Prostate gland (tissue), 2 donors: ENCODE measurements at regions not wholly inside any gene's neighbourhood (a gene's known extent, or its start where the extent isn't known, plus 50 kb on each side); places are given as distances from the start of the nearest gene placed in this dataset.
A peak's percentile ranks its signal among the peaks of the same experiment; 100 is the strongest.

ENCODE experiments used
- DNase-seq: peaks from one replicate; pipeline ENCODE4 v3.0.0-alpha.2; 2019; ENCODE audit warnings: low spot score
- H3K27ac ChIP-seq, 2 donors: fragments of 200-600 bp; sonication (generic); 2 replicates each; pipeline ENCODE4 v1.5.1; 2017 to 2019
- H3K27me3 ChIP-seq: fragments of 200-600 bp; sonication (generic); replicated peaks from 2 replicates; pipeline ENCODE4 v1.5.1; 2019; ENCODE audit not compliant: insufficient read depth
- H3K36me3 ChIP-seq, 2 donors: fragments of 200-600 bp; sonication (generic); 1 replicate in 1 of 2; 2 replicates in 1 of 2; pipeline versions ENCODE4 v1.5.1 to v1.8.1; 2017 to 2019
- H3K4me1 ChIP-seq: fragments of 200-600 bp; sonication (generic); replicated peaks from 2 replicates; pipeline ENCODE4 v1.5.1; 2019
- H3K4me3 ChIP-seq, 2 donors: fragments of 200-600 bp; sonication (generic); 2 replicates each; pipeline ENCODE4 v1.5.1; 2017 to 2019
- H3K9me3 ChIP-seq: fragments of 200-600 bp; sonication (generic); 2 replicates; pipeline ENCODE4 v1.5.1; 2017
- POLR2A ChIP-seq: fragments of 450-650 bp; IDR thresholded peaks from one replicate; pipeline ENCODE4 v1.6.1; 2016; ENCODE audit warnings: antibody characterized with exemption, mild to moderate bottlenecking
- POLR2AphosphoS5 ChIP-seq: sonication (generic); formaldehyde crosslinking; IDR thresholded peaks from one replicate; pipeline ENCODE4 v1.6.1; 2017; ENCODE audit warnings: antibody characterized with exemption
- WGBS: methylation state at CpG from one replicate; pipeline ENCODE4 v1.1.5; 2018; 5-methylcytosine and 5-hydroxymethylcytosine counted together
- intact Hi-C: fragments of 100-400 bp; cut with DNase I; formaldehyde crosslinking; loops from one replicate; pipeline ENCODE4 v1.14.2; 2022
- TF ChIP-seq, protein P1 (sequence below), 4 experiments: fragments of 200-600 bp in 2 of 4; fragments of 450-650 bp in 2 of 4; sonication (generic) in 2 of 4; IDR thresholded peaks; 1 replicate in 3 of 4; 2 replicates in 1 of 4; pipeline ENCODE4 v1.5.1; 2016 to 2019; ENCODE audit warnings: antibody characterized with exemption in 4 of 4, mild to moderate bottlenecking in 2 of 4, moderate library complexity in 2 of 4

DNA sequence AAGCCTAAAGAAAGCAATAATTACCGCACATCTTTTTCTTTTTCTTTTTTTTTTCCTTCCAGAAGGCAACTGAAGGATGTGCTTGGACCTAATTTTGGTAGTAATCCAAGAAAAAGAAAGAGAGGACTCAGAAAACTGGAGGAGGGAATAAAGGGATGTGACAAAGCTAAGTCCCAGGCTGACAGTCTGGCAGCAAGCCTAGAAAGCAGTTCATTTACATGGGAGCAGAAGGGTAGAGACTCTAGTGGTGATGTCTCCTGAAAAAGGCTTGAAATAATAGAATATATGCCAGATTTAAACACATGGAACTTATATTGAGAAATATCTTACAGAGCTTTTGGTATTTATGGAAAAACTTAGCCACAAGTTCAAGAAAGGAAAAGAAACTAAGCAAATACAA is 101.0 kb upstream of the SHISA6 start:
- no peaks in the 10 kb centered on the region for H3K36me3 ChIP-seq
- no peak for TF ChIP-seq POLR2AphosphoS5
- TF ChIP-seq POLR2A: no peak
- TF ChIP-seq, protein P1, sequence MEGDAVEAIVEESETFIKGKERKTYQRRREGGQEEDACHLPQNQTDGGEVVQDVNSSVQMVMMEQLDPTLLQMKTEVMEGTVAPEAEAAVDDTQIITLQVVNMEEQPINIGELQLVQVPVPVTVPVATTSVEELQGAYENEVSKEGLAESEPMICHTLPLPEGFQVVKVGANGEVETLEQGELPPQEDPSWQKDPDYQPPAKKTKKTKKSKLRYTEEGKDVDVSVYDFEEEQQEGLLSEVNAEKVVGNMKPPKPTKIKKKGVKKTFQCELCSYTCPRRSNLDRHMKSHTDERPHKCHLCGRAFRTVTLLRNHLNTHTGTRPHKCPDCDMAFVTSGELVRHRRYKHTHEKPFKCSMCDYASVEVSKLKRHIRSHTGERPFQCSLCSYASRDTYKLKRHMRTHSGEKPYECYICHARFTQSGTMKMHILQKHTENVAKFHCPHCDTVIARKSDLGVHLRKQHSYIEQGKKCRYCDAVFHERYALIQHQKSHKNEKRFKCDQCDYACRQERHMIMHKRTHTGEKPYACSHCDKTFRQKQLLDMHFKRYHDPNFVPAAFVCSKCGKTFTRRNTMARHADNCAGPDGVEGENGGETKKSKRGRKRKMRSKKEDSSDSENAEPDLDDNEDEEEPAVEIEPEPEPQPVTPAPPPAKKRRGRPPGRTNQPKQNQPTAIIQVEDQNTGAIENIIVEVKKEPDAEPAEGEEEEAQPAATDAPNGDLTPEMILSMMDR (IDR thresholded peaks at IDR 0.05): no peak
- H3K4me1 ChIP-seq: no peaks in the 10 kb centered on the region
- no peak overlapping the region for H3K27ac ChIP-seq
- H3K27me3 ChIP-seq: no peaks in the 10 kb centered on the region
- 21% methylated on average over 1 of the region's 1 CpG for WGBS
- peak; percentile 20 for DNase-seq
- intact Hi-C loops: no loop called here
- H3K9me3 ChIP-seq: no peaks in the 10 kb centered on the region
- no peak overlapping the region for H3K4me3 ChIP-seq

DNA sequence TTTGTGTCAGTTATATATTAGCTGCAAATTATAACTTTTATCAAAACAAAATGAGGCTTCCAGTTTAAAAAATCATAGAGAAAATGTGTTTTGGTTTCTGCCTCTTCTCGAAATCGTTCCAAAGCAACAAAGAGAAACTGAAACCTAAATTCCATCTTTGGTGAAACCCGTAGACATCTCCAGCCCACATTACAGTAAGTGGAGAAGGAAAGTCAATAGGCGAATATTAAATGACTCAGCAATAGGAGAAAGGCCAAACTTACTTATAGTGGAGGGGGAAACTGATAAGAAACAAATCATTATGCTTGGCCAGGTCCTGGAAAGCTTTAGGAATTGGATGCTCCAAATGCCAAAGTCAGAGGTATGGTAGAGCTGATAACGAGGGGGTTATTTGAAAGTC is 103.0 kb upstream of the SHISA6 start:
- Histone ChIP-seq H3K4me1 (no peaks in the 10 kb centered on the region), H3K9me3 (no peaks in the 10 kb centered on the region), H3K27ac (no peak overlapping the region), H3K36me3 (no peaks in the 10 kb centered on the region), H3K4me3 (no peak overlapping the region), H3K27me3 (no peaks in the 10 kb centered on the region)
- no peak for DNase-seq
- intact Hi-C loops: no loop called here
- TF ChIP-seq POLR2AphosphoS5 (no peak), POLR2A (no peak)
- TF ChIP-seq, protein P1 (IDR thresholded peaks at IDR 0.05): no peak
- WGBS: 87% methylated on average over 5 of the region's 5 CpGs

DNA sequence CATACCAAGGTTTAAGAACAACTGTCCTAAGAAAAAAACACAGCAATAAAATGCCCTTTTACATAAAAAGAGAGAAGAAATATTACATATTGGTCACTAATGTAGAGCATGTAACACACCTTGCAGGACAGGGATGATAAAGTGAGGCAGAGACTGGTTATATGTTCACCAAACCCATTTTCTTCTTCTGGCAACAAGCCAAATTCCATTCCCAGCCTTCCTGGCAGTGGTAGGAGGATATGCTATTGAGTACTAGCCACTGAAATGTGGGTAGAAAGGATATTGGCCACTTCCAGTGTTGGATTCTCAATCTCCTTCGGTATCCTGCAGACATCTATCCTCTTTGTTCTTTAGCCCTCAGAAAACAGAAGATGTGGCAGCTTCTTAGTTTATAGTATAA is 105.2 kb upstream of the SHISA6 start:
- Histone ChIP-seq H3K36me3 (no peaks in the 10 kb centered on the region), H3K4me3 (no peak overlapping the region), H3K4me1 (no peaks in the 10 kb centered on the region), H3K9me3 (no peaks in the 10 kb centered on the region), H3K27me3 (no peaks in the 10 kb centered on the region), H3K27ac (no peak overlapping the region)
- 93% methylated on average over 1 of the region's 1 CpG for WGBS
- TF ChIP-seq POLR2A: no peak
- TF ChIP-seq, protein P1 (IDR thresholded peaks at IDR 0.05): no peak
- no peak for TF ChIP-seq POLR2AphosphoS5
- intact Hi-C loops: no loop called here
- DNase-seq: no peak

DNA sequence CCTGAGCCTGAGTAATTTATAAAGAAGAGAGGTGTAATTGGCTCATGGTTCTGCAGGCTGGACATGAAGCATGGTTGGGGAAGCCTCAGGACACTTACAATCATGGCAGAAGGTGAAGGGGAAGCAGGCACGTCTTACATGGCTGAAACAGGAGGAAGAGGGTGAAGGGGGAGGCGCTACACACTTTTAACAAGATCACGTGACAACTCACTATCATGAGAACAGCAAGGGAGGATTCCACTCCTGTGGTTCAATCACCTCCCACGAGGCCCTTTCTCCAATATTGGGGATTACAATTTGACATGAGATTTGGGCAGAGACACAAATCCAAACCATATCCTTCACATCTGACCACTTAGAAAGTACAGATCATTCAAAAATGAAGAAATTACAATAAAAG is 110.6 kb upstream of the SHISA6 start:
- Histone ChIP-seq H3K36me3 (no peaks in the 10 kb centered on the region), H3K4me3 (no peak overlapping the region), H3K27me3 (no peaks in the 10 kb centered on the region), H3K4me1 (no peaks in the 10 kb centered on the region), H3K9me3 (no peaks in the 10 kb centered on the region), H3K27ac (no peak overlapping the region)
- no peak for DNase-seq
- intact Hi-C loops: no loop called here
- TF ChIP-seq, protein P1 (IDR thresholded peaks at IDR 0.05): no peak
- TF ChIP-seq POLR2AphosphoS5 (no peak), POLR2A (no peak)
- WGBS: 69% methylated on average over 4 of the region's 4 CpGs

DNA sequence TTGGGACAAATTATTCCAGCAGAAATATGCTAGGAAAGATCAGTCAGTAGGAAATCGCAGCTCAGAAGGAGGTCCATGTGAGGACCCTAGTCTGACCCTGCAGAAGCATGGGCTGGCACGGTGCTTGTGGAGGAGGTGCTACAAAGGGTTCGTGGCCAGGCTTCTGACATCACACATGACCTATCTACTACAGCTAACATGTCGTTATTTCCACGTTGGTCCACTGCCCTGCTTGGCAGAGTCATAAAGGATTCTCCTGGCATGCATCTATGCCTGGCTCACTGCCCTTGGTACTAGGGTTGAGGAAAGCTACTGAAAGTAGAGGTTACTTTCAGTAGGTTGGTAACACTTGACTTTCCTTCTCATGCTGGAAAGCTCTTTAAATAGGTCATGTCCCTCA is 118.1 kb upstream of the SHISA6 start:
- Histone ChIP-seq H3K4me3 (no peak overlapping the region), H3K4me1 (no peaks in the 10 kb centered on the region), H3K27me3 (no peaks in the 10 kb centered on the region), H3K9me3 (no peaks in the 10 kb centered on the region), H3K27ac (no peak overlapping the region), H3K36me3 (no peaks in the 10 kb centered on the region)
- TF ChIP-seq, protein P1 (IDR thresholded peaks at IDR 0.05): no peak
- no peak for TF ChIP-seq POLR2A
- peak; percentile 16 for TF ChIP-seq POLR2AphosphoS5
- DNase-seq: peak; percentile 67
- 17% methylated on average over 5 of the region's 5 CpGs for WGBS
- intact Hi-C loops: no loop called here
